HG03139 (cell line): ENCODE measurements at regions not wholly inside any gene's neighbourhood (a gene's known extent, or its start where the extent isn't known, plus 50 kb on each side); places are given as distances from the start of the nearest gene placed in this dataset.

Source experiments
- ATAC-seq: cut with Tn5 transposase; IDR thresholded peaks from one replicate; pipeline ENCODE4 v1.9.1; 2021; ENCODE audit not compliant: unreplicated experiment

- no peak for ATAC-seq
These were observed 218.5 kb upstream of the CADM1 start for GRCh38 chr11:115722711-115723110.

- ATAC-seq, result no peak
These were observed 217.2 kb upstream of the CADM1 start for GRCh38 chr11:115721296-115721995.

GRCh38 chr11:115720602-115721245, 216.5 kb upstream of the CADM1 start:
- ATAC-seq, result no peak

- no peak for ATAC-seq
These were observed 214.7 kb upstream of the CADM1 start for GRCh38 chr11:115718945-115719344.

- no peak for ATAC-seq
These were observed 213.9 kb upstream of the CADM1 start for GRCh38 chr11:115718106-115718505.

- ATAC-seq, result no peak
These were observed 212.7 kb upstream of the CADM1 start for GRCh38 chr11:115716601-115717529.

- no peak for ATAC-seq
These were observed 211.9 kb upstream of the CADM1 start for GRCh38 chr11:115716080-115716479.

GRCh38 chr11:115715251-115715770, 211.1 kb upstream of the CADM1 start:
- no peak for ATAC-seq

- no peak for ATAC-seq
These were observed 208.1 kb upstream of the CADM1 start for GRCh38 chr11:115712296-115712695.

- ATAC-seq, result no peak
These were observed 206.8 kb upstream of the CADM1 start for GRCh38 chr11:115710980-115711379.

- ATAC-seq, result no peak
These were observed 206.2 kb upstream of the CADM1 start for GRCh38 chr11:115710426-115710825.

- no peak for ATAC-seq
These were observed 205.1 kb upstream of the CADM1 start for GRCh38 chr11:115709297-115709696.

GRCh38 chr11:115707180-115707905, 203.1 kb upstream of the CADM1 start:
- no peak for ATAC-seq

- no peak for ATAC-seq
These were observed 202.5 kb upstream of the CADM1 start for GRCh38 chr11:115706626-115707135.

GRCh38 chr11:115705200-115705599, 201.0 kb upstream of the CADM1 start:
- no peak for ATAC-seq

- no peak for ATAC-seq
These were observed 197.0 kb upstream of the CADM1 start for GRCh38 chr11:115700981-115701875.

GRCh38 chr11:115700496-115700895, 196.3 kb upstream of the CADM1 start:
- no peak for ATAC-seq

- ATAC-seq, result no peak
These were observed 195.5 kb upstream of the CADM1 start for GRCh38 chr11:115699733-115700132.

GRCh38 chr11:115699326-115699725, 195.1 kb upstream of the CADM1 start:
- ATAC-seq, result no peak

- ATAC-seq, result no peak
These were observed 194.0 kb upstream of the CADM1 start for GRCh38 chr11:115698243-115698642.
